ENCODE measurements at regions not wholly inside any gene's neighbourhood (a gene's known extent, or its start where the extent isn't known, plus 50 kb on each side); places are given as distances from the start of the nearest gene placed in this dataset.

DNA sequence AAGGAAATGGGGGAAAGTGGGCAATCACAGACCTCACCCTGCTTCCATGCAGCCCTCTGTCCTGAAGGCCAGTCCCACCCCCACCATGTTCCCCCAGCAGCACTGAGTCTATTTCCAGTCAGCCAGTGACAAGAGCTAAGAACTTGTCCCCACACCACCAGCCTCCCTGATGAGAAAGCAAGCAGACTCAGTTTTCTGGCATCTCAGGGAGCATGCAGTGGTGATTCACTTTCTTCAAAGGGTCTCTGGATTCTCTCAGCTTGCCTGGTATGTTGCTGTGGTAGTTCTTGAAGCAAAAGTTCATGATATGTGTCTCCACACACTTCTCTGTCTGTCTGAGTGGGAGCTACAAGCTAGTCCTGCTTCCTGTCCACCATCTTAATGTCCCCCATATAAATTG is 799.9 kb upstream of the TYRP1 start:
- Histone ChIP-seq H3K4me3 (ENCODE audit: insufficient read depth, low read length) (no peak overlapping the region), H3K36me3 (ENCODE audit: insufficient read depth, low read length) (no peaks in the 10 kb centered on the region), H2AFZ (ENCODE audit: low read length) (no peak overlapping the region), H3K9me3 (ENCODE audit: low read depth, low read length) (no peaks in the 10 kb centered on the region), H3K4me1 (ENCODE audit: insufficient read depth, low read length) (no peaks in the 10 kb centered on the region), H3K27me3 (ENCODE audit: insufficient read depth, low read length) (no peaks in the 10 kb centered on the region), H3K4me2 (ENCODE audit: insufficient read depth, low read length) (no peak overlapping the region), H4K20me1 (ENCODE audit: insufficient read depth, low read length) (no peaks in the 10 kb centered on the region), H3K79me2 (ENCODE audit: insufficient read depth, low read length) (no peaks in the 10 kb centered on the region), H3K27ac (ENCODE audit: low read depth, low read length) (no peak overlapping the region)
- TF ChIP-seq, protein P1, sequence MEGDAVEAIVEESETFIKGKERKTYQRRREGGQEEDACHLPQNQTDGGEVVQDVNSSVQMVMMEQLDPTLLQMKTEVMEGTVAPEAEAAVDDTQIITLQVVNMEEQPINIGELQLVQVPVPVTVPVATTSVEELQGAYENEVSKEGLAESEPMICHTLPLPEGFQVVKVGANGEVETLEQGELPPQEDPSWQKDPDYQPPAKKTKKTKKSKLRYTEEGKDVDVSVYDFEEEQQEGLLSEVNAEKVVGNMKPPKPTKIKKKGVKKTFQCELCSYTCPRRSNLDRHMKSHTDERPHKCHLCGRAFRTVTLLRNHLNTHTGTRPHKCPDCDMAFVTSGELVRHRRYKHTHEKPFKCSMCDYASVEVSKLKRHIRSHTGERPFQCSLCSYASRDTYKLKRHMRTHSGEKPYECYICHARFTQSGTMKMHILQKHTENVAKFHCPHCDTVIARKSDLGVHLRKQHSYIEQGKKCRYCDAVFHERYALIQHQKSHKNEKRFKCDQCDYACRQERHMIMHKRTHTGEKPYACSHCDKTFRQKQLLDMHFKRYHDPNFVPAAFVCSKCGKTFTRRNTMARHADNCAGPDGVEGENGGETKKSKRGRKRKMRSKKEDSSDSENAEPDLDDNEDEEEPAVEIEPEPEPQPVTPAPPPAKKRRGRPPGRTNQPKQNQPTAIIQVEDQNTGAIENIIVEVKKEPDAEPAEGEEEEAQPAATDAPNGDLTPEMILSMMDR (IDR thresholded peaks at IDR 0.05; ENCODE audit: extremely low read depth, low read depth, low read length) = no peak
- no peak for DNase-seq (ENCODE audit: insufficient read length, low spot score, missing footprints)

DNA sequence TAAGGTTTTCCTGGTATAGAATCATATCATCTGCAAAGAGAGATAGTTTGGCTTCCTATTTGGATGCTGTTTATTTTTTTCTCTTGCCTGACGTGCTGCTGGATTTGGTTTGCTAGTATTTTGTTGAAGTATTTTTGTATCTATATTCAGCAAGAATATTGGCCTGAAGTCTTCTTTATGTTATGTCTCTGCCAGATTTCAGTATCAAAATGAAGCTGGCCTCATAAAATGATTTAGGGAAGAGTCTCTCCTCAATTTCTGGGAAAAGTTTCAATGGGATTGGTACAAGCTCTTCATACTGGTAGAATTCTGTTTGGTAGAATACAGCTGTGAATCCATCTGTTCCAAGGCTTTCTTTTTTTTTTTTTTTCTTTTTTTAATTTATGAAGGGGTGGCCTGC is 799.0 kb upstream of the TYRP1 start:
- Histone ChIP-seq H3K4me2 (ENCODE audit: insufficient read depth, low read length) (no peak overlapping the region), H3K79me2 (ENCODE audit: insufficient read depth, low read length) (no peaks in the 10 kb centered on the region), H3K36me3 (ENCODE audit: insufficient read depth, low read length) (no peaks in the 10 kb centered on the region), H3K27ac (ENCODE audit: low read depth, low read length) (no peak overlapping the region), H3K4me3 (ENCODE audit: insufficient read depth, low read length) (no peak overlapping the region), H3K27me3 (ENCODE audit: insufficient read depth, low read length) (no peaks in the 10 kb centered on the region), H3K4me1 (ENCODE audit: insufficient read depth, low read length) (no peaks in the 10 kb centered on the region), H2AFZ (ENCODE audit: low read length) (no peak overlapping the region), H3K9me3 (ENCODE audit: low read depth, low read length) (no peaks in the 10 kb centered on the region), H4K20me1 (ENCODE audit: insufficient read depth, low read length) (no peaks in the 10 kb centered on the region)
- TF ChIP-seq, protein P1 (IDR thresholded peaks at IDR 0.05; ENCODE audit: extremely low read depth, low read depth, low read length) = no peak
- no peak for DNase-seq (ENCODE audit: insufficient read length, low spot score, missing footprints)

DNA sequence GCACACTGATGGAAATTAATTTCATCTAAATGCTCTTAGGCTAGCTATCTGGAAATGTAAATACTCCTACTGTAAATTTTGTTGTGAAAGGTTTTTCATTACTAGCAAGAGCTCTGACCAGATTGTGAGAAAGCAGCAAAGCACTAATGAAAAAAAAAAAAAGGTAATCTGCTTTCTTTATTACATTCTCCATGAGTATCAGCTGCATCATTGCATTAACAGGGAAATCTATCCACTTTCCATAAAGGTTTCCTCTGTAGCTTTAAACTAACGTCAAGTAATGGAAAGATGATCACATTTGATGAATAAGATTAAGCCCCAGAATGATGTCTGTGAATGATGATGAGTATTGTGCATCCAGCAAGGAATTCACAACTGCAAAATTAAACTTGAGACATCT is 790.6 kb upstream of the TYRP1 start:
- Histone ChIP-seq H3K79me2 (ENCODE audit: insufficient read depth, low read length) (no peaks in the 10 kb centered on the region), H3K27me3 (ENCODE audit: insufficient read depth, low read length) (no peaks in the 10 kb centered on the region), H2AFZ (ENCODE audit: low read length) (no peak overlapping the region), H3K4me1 (ENCODE audit: insufficient read depth, low read length) (no peaks in the 10 kb centered on the region), H4K20me1 (ENCODE audit: insufficient read depth, low read length) (no peaks in the 10 kb centered on the region), H3K4me3 (ENCODE audit: insufficient read depth, low read length) (no peak overlapping the region), H3K36me3 (ENCODE audit: insufficient read depth, low read length) (no peaks in the 10 kb centered on the region), H3K27ac (ENCODE audit: low read depth, low read length) (no peak overlapping the region), H3K4me2 (ENCODE audit: insufficient read depth, low read length) (no peak overlapping the region), H3K9me3 (ENCODE audit: low read depth, low read length) (no peaks in the 10 kb centered on the region)
- DNase-seq (ENCODE audit: insufficient read length, low spot score, missing footprints) = no peak
- TF ChIP-seq, protein P1 (IDR thresholded peaks at IDR 0.05; ENCODE audit: extremely low read depth, low read depth, low read length) = no peak

DNA sequence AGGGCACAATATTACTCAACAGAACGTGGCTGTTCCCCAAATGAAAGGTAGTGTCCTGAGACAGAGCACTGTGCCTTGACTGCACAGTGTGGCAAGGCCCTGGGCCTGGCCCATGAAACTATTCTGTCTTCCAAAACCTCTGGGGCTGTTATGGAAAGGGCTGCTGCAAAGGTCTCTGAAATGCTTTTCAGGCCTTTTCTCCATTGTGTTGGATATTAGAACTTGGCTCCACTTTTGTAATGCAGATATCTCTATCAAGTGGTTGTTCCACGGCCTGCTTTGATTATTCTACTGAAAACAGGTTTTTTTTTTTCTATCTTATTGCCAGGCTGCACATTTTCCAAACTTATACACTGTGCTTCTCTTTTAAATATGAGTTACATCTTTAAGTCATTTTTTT is 777.5 kb upstream of the TYRP1 start:
- Histone ChIP-seq H3K27ac (ENCODE audit: low read depth, low read length) (no peak overlapping the region), H3K79me2 (ENCODE audit: insufficient read depth, low read length) (no peaks in the 10 kb centered on the region), H3K4me3 (ENCODE audit: insufficient read depth, low read length) (no peak overlapping the region), H3K4me1 (ENCODE audit: insufficient read depth, low read length) (no peaks in the 10 kb centered on the region), H3K9me3 (ENCODE audit: low read depth, low read length) (no peaks in the 10 kb centered on the region), H4K20me1 (ENCODE audit: insufficient read depth, low read length) (no peaks in the 10 kb centered on the region), H3K27me3 (ENCODE audit: insufficient read depth, low read length) (no peaks in the 10 kb centered on the region), H3K4me2 (ENCODE audit: insufficient read depth, low read length) (no peak overlapping the region), H2AFZ (ENCODE audit: low read length) (no peak overlapping the region), H3K36me3 (ENCODE audit: insufficient read depth, low read length) (no peaks in the 10 kb centered on the region)
- TF ChIP-seq, protein P1 (IDR thresholded peaks at IDR 0.05; ENCODE audit: extremely low read depth, low read depth, low read length) = no peak
- DNase-seq (ENCODE audit: insufficient read length, low spot score, missing footprints) = no peak

Measured in osteoblast (primary cell).